MM.1S (cell line): ENCODE measurements at regions not wholly inside any gene's neighbourhood (a gene's known extent, or its start where the extent isn't known, plus 50 kb on each side); places are given as distances from the start of the nearest gene placed in this dataset.

Experiments used
- CTCF ChIP-seq: fragments of 300-600 bp; sonication (generic); IDR thresholded peaks from 2 replicates; pipeline ENCODE4 v1.5.1; 2016; ENCODE audit warnings: antibody characterized with exemption, low read length, mixed read lengths
- EZH2phosphoT487 ChIP-seq: fragments of 300-600 bp; sonication (generic); IDR thresholded peaks from 2 replicates; pipeline ENCODE4 v1.6.1; 2018; ENCODE audit warnings: antibody characterized with exemption, low read length

- TF ChIP-seq CTCF (no peak), EZH2phosphoT487 (no peak)
Observed at GRCh38 chr4:20391198-20391597, 139.5 kb downstream of the SLIT2 start.
